SK-N-SH treated with all-trans-retinoic acid at 6 μM for 48 hours (cell line): ENCODE measurements at regions not wholly inside any gene's neighbourhood (a gene's known extent, or its start where the extent isn't known, plus 50 kb on each side); places are given as distances from the start of the nearest gene placed in this dataset.
A peak's percentile ranks its signal among the peaks of the same experiment; 100 is the strongest.

Experiments used
- ATAC-seq: fragments of 200-7000 bp; cut with Tn5 transposase; 3 replicates; pipeline ENCODE4 v1.9.1; 2020; ENCODE audit warnings: mild to moderate bottlenecking, moderate library complexity
- ARNTL ChIP-seq: fragments of 450-650 bp; formaldehyde crosslinking; IDR thresholded peaks from 2 replicates; pipeline ENCODE4 v1.5.0; 2020; ENCODE audit warnings: low read depth, mild to moderate bottlenecking, moderate library complexity, borderline replicate concordance
- BACH2 ChIP-seq: fragments of 250-450 bp; sonication (Bioruptor Pico); IDR thresholded peaks from 2 replicates; pipeline ENCODE4 v1.9.0; 2021; ENCODE audit warnings: mild to moderate bottlenecking, borderline replicate concordance
- CREB5 ChIP-seq: fragments of 250-450 bp; sonication (Bioruptor Pico); IDR thresholded peaks from 2 replicates; pipeline ENCODE4 v1.5.1; 2020; ENCODE audit warnings: low read depth, mild to moderate bottlenecking, moderate library complexity
- CSDC2 ChIP-seq: fragments of 250-450 bp; sonication (Bioruptor Pico); IDR thresholded peaks from 2 replicates; pipeline ENCODE4 v1.5.0; 2020; ENCODE audit warnings: mild to moderate bottlenecking, moderate library complexity
- ESRRG ChIP-seq: fragments of 250-450 bp; sonication (Bioruptor Pico); IDR thresholded peaks from 2 replicates; pipeline ENCODE4 v1.6.1; 2021; ENCODE audit warnings: mild to moderate bottlenecking
- GLIS3 ChIP-seq: fragments of 250-450 bp; sonication (Bioruptor Pico); IDR thresholded peaks from 2 replicates; pipeline ENCODE4 v1.5.0; 2020; ENCODE audit warnings: mild to moderate bottlenecking, moderate library complexity
- ISL1 ChIP-seq: fragments of 250-450 bp; sonication (Bioruptor Pico); IDR thresholded peaks from 2 replicates; pipeline ENCODE4 v2.1.2; 2022; ENCODE audit warnings: mild to moderate bottlenecking, moderate library complexity
- OSR1 ChIP-seq: fragments of 250-450 bp; sonication (Bioruptor Pico); IDR thresholded peaks from 2 replicates; pipeline ENCODE4 v1.8.0; 2022; ENCODE audit warnings: moderate library complexity, mild to moderate bottlenecking, inconsistent platforms
- PATZ1 ChIP-seq: fragments of 250-450 bp; sonication (Bioruptor Pico); IDR thresholded peaks from 2 replicates; pipeline ENCODE4 v1.8.0; 2020; ENCODE audit warnings: mild to moderate bottlenecking, moderate library complexity, borderline replicate concordance
- RARB ChIP-seq: fragments of 250-450 bp; sonication (Bioruptor Pico); IDR thresholded peaks from 2 replicates; pipeline ENCODE4 v1.8.0; 2021; ENCODE audit warnings: mild to moderate bottlenecking, moderate library complexity
- SNAI2 ChIP-seq: fragments of 250-450 bp; sonication (Bioruptor Pico); IDR thresholded peaks from 2 replicates; pipeline ENCODE4 v1.5.0; 2020; ENCODE audit warnings: mild to moderate bottlenecking, moderate library complexity
- TCF4 ChIP-seq: fragments of 250-450 bp; sonication (Bioruptor Pico); IDR thresholded peaks from 2 replicates; pipeline ENCODE4 v1.8.0; 2021; ENCODE audit warnings: mild to moderate bottlenecking, moderate library complexity, borderline replicate concordance
- TSHZ2 ChIP-seq: fragments of 250-450 bp; sonication (Bioruptor Pico); IDR thresholded peaks from 2 replicates; pipeline ENCODE4 v1.5.0; 2020; ENCODE audit warnings: mild to moderate bottlenecking, moderate library complexity
- ZC3H10 ChIP-seq: fragments of 250-450 bp; sonication (Bioruptor Pico); IDR thresholded peaks from 2 replicates; pipeline ENCODE4 v1.5.1; 2021; ENCODE audit warnings: mild to moderate bottlenecking, moderate library complexity
- ZFP3 ChIP-seq: fragments of 250-450 bp; sonication (Bioruptor Pico); IDR thresholded peaks from 2 replicates; pipeline ENCODE4 v1.5.0; 2020; ENCODE audit warnings: mild to moderate bottlenecking, moderate library complexity
- ZFP30 ChIP-seq: fragments of 450-650 bp; formaldehyde crosslinking; IDR thresholded peaks from 2 replicates; pipeline ENCODE4 v1.5.0; 2022; ENCODE audit warnings: mild to moderate bottlenecking, moderate library complexity
- ZNF565 ChIP-seq: fragments of 450-650 bp; formaldehyde crosslinking; conservative IDR thresholded peaks from 2 replicates; pipeline ENCODE4 v1.5.0; 2020; ENCODE audit warnings: low read depth, mild to moderate bottlenecking, moderate library complexity
- ZNF70 ChIP-seq: fragments of 450-650 bp; formaldehyde crosslinking; IDR thresholded peaks from 2 replicates; pipeline ENCODE4 v1.5.0; 2020; ENCODE audit warnings: mild to moderate bottlenecking, moderate library complexity
- ZNF8 ChIP-seq: fragments of 450-650 bp; formaldehyde crosslinking; IDR thresholded peaks from 2 replicates; pipeline ENCODE4 v1.5.0; 2020; ENCODE audit warnings: mild to moderate bottlenecking, moderate library complexity
- TF ChIP-seq, protein P1 (sequence below): fragments of 250-450 bp; sonication (Bioruptor Pico); IDR thresholded peaks from 2 replicates; pipeline ENCODE4 v1.5.1; 2021; ENCODE audit warnings: mild to moderate bottlenecking, moderate library complexity
- TF ChIP-seq, protein P2 (sequence below): fragments of 250-450 bp; sonication (Bioruptor Pico); IDR thresholded peaks from 2 replicates; pipeline ENCODE4 v1.8.0; 2021; ENCODE audit warnings: low read depth, mild to moderate bottlenecking, moderate library complexity, borderline replicate concordance

DNA sequence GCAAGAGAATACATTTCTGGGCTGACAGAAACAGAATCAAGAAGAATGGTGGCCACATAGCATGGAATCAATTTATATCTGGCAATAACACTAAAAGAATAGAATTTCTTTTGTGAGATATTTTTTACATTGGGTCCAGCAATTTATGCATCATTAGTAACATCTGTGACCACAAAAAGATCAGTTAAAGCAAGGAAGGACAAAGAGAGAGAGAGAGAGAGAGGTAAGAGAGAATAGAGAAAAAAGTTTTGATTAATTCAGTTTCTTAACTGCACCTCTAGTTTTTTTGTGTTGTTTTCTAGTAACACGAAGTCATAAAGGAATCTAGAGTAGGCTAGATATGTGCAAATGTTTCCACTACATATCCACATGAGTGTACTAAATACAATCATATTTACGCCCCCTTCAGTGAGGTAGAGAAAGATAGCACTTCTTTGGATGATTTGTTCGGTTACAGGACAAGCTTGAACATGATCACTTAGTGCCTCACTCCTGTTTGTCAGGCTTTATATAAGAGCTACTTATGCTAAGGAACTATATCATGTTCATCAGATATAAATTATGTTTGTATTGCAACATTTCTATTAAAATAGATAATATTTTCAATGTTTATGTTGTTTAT lies 247.4 kb upstream of the COL3A1 start:
- no peak for ATAC-seq
- no peak for TF ChIP-seq PATZ1 (CRISPR knock-in tag)

- TF ChIP-seq ZNF8 = no peak
- TF ChIP-seq, protein P1, sequence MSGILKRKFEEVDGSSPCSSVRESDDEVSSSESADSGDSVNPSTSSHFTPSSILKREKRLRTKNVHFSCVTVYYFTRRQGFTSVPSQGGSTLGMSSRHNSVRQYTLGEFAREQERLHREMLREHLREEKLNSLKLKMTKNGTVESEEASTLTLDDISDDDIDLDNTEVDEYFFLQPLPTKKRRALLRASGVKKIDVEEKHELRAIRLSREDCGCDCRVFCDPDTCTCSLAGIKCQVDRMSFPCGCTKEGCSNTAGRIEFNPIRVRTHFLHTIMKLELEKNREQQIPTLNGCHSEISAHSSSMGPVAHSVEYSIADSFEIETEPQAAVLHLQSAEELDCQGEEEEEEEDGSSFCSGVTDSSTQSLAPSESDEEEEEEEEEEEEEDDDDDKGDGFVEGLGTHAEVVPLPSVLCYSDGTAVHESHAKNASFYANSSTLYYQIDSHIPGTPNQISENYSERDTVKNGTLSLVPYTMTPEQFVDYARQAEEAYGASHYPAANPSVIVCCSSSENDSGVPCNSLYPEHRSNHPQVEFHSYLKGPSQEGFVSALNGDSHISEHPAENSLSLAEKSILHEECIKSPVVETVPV (CRISPR knock-in tag) = no peak
- no peak for TF ChIP-seq ISL1 (CRISPR knock-in tag)
- TF ChIP-seq ESRRG (CRISPR knock-in tag) = no peak
- TF ChIP-seq CSDC2 (CRISPR knock-in tag) = no peak
- no peak for TF ChIP-seq ZFP30
- no peak for TF ChIP-seq BACH2 (CRISPR knock-in tag)
- TF ChIP-seq, protein P2, sequence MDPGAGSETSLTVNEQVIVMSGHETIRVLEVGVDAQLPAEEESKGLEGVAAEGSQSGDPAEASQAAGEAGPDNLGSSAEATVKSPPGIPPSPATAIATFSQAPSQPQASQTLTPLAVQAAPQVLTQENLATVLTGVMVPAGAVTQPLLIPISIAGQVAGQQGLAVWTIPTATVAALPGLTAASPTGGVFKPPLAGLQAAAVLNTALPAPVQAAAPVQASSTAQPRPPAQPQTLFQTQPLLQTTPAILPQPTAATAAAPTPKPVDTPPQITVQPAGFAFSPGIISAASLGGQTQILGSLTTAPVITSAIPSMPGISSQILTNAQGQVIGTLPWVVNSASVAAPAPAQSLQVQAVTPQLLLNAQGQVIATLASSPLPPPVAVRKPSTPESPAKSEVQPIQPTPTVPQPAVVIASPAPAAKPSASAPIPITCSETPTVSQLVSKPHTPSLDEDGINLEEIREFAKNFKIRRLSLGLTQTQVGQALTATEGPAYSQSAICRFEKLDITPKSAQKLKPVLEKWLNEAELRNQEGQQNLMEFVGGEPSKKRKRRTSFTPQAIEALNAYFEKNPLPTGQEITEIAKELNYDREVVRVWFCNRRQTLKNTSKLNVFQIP (CRISPR knock-in tag) = no peak
- no peak for TF ChIP-seq ZNF70 (CRISPR knock-in tag)
- TF ChIP-seq ZFP3 (CRISPR knock-in tag) = no peak
- no peak for TF ChIP-seq TCF4 (CRISPR knock-in tag)
- ATAC-seq = peak; percentile 58
Measured at GRCh38 chr2:188727846-188728245, 246.3 kb upstream of the COL3A1 start.

DNA sequence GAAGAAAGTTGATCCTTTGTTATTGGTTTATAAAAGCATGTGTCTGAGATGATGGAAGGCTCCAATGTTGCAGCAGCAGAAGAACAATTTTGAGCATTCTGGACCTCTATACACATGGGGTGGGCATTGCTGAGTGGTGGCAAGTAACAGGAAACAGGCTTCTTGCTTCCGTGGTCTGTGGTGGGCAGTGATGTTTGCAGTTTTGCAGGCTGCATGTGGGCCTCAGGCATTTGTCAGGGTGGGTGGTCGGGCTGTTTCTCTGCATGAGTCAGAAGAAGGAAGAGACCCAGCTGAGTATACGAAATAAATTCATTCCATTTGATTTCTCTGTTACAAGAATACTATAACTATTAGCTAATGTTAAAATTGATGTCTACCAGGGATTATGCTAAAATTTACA lies 239.5 kb upstream of the COL3A1 start:
- ATAC-seq = no peak
- TF ChIP-seq SNAI2 (no peak), BACH2 (CRISPR knock-in tag) (no peak), ARNTL (CRISPR knock-in tag) (no peak), CREB5 (CRISPR knock-in tag) (no peak), PATZ1 (CRISPR knock-in tag) (no peak), ZFP30 (no peak), ZC3H10 (CRISPR knock-in tag) (no peak), ZFP3 (CRISPR knock-in tag) (no peak), OSR1 (CRISPR knock-in tag) (no peak), ZNF70 (CRISPR knock-in tag) (no peak), ZNF8 (no peak), GLIS3 (CRISPR knock-in tag) (no peak), ESRRG (CRISPR knock-in tag) (no peak), ZNF565 (CRISPR knock-in tag) (no peak), TSHZ2 (CRISPR knock-in tag) (no peak), TCF4 (CRISPR knock-in tag) (no peak), CSDC2 (CRISPR knock-in tag) (no peak), RARB (CRISPR knock-in tag) (no peak)
- TF ChIP-seq, protein P2 (CRISPR knock-in tag) = no peak
- TF ChIP-seq, protein P1 (CRISPR knock-in tag) = no peak
